T-cell (primary cell): ENCODE measurements at regions not wholly inside any gene's neighbourhood (a gene's known extent, or its start where the extent isn't known, plus 50 kb on each side); places are given as distances from the start of the nearest gene placed in this dataset.
"Not testable (repeated sequence)": the region's sequence is repeated elsewhere in the genome, so short reads cannot be mapped to it uniquely, and the experiment has no call there.

Experiments
- ATAC-seq, 4 experiments: fragments of 200-7000 bp in 3 of 4; fragments of 150-1000 bp in 1 of 4; cut with Tn5 transposase; replicated peaks in 1 of 4; 1 replicate in 3 of 4; 2 replicates in 1 of 4; pipeline ENCODE4 v1.10.0; 2021; ENCODE audit warnings: moderate library complexity in 3 of 4, mild to moderate bottlenecking in 2 of 4, moderate number of reproducible peaks in 1 of 4
- CTCF ChIA-PET, 2 donors: fragments of 300-600 bp; sonication (Branson Sonifier 250); formaldehyde crosslinking; loops; one replicate each; lab custom pipeline; 2022; ENCODE audit warnings: antibody characterized with exemption in 2 of 2; lab: Charles Lee
- POLR2A ChIA-PET, 2 donors: fragments of 300-600 bp; sonication (Branson Sonifier 250); formaldehyde crosslinking; loops; one replicate each; lab custom pipeline; 2022; ENCODE audit warnings: antibody characterized with exemption in 2 of 2; lab: Charles Lee
- DNase-seq, 35 experiments: peaks; one replicate each; pipeline versions ENCODE4 v3.0.0 to v3.0.0-alpha.2; 2013 to 2023
- H3K27ac ChIP-seq: one replicate; pipeline ENCODE4 v1.5.1; 2013; ENCODE audit warnings: low read length
- H3K27me3 ChIP-seq, 2 experiments: replicated peaks in 1 of 2; 1 replicate in 1 of 2; 2 replicates in 1 of 2; pipeline versions ENCODE4 v1.6.1 to v1.7.0; 2013; ENCODE audit warnings: low read length in 1 of 2, mixed read lengths in 1 of 2; ENCODE audit not compliant: control insufficient read depth in 2 of 2, insufficient read depth in 2 of 2; ENCODE audit errors: extremely low read depth in 1 of 2
- H3K36me3 ChIP-seq, 2 donors: 1 replicate in 1 of 2; 2 replicates in 1 of 2; pipeline versions ENCODE4 v1.6.1 to v1.7.0; 2013; ENCODE audit warnings: low read length in 1 of 2; ENCODE audit not compliant: control insufficient read depth in 2 of 2, insufficient read depth in 1 of 2; ENCODE audit errors: extremely low read depth in 1 of 2
- H3K4me1 ChIP-seq, 2 experiments: 1 replicate in 1 of 2; 2 replicates in 1 of 2; pipeline versions ENCODE4 v1.6.1 to v1.7.0; 2013; ENCODE audit warnings: low read length in 2 of 2, mixed read lengths in 1 of 2; ENCODE audit not compliant: insufficient read depth in 2 of 2, control insufficient read depth in 1 of 2; ENCODE audit errors: extremely low read depth in 1 of 2
- H3K4me3 ChIP-seq, 2 donors: 1 replicate in 1 of 2; 2 replicates in 1 of 2; pipeline versions ENCODE4 v1.5.1 to v1.7.0; 2013; ENCODE audit warnings: mild to moderate bottlenecking in 2 of 2, low read length in 1 of 2, moderate library complexity in 1 of 2; ENCODE audit not compliant: control insufficient read depth in 1 of 2; ENCODE audit errors: extremely low read depth in 1 of 2
- H3K9me3 ChIP-seq: 2 replicates; pipeline ENCODE4 v1.7.0; 2013
- H3K27ac Mint-ChIP-seq, 2 donors: one replicate each; pipeline ENCODE4 v1.8.0; 2020 to 2021; ENCODE audit warnings: mild to moderate bottlenecking in 2 of 2, mixed read lengths in 2 of 2
- H3K27me3 Mint-ChIP-seq, 2 donors: one replicate each; pipeline ENCODE4 v1.8.0; 2021 to 2022; ENCODE audit warnings: mixed read lengths in 2 of 2
- H3K36me3 Mint-ChIP-seq: one replicate; pipeline ENCODE4 v1.8.0; 2021; ENCODE audit warnings: mixed read lengths
- H3K4me1 Mint-ChIP-seq, 3 donors: one replicate each; pipeline ENCODE4 v1.8.0; 2020 to 2022; ENCODE audit warnings: mixed read lengths in 3 of 3, mild to moderate bottlenecking in 1 of 3
- H3K4me3 Mint-ChIP-seq, 3 donors: one replicate each; pipeline ENCODE4 v1.8.0; 2020 to 2022; ENCODE audit warnings: mild to moderate bottlenecking in 3 of 3, mixed read lengths in 3 of 3, moderate library complexity in 3 of 3
- H3K9me3 Mint-ChIP-seq, 3 donors: one replicate each; pipeline ENCODE4 v1.8.0; 2020 to 2022; ENCODE audit warnings: mixed read lengths in 3 of 3
- WGBS: methylation state at CpG from one replicate; pipeline ENCODE4 v1.1.5; 2013; ENCODE audit warnings: missing lambda C conversion rate; ENCODE audit not compliant: insufficient coverage; 5-methylcytosine and 5-hydroxymethylcytosine counted together

DNA sequence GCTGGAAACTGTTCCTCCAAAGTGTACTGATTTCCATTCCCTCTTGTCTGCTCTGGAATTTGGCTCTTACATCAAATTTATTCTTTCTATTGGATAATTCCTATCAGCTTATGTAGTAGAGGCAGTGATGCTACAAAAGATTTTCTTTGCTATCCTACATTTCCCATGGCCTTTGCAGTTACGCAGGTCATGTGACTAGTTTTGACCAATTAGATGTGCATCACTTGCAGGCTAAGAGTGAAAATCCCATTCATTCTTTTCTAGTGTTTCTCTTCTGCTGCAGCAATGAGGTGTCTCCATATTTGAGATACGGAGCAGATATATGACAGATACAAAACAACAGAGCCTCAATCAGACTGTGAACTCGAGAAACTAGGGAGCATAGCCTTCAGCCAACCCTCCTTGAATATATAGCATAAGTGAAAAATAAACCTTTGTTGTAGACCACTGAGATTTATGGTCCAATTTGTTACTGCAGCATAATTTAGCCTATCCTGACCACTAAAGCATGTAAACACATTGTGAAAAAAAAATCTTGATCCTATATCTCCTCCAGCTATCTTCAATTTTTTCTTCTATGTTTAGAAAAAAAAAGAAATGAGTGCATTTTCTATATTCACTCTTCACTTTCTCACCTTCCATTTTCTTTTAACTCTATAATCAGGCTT lies 102.0 kb downstream of the HNMT start:
- Mint-ChIP-seq H3K36me3 (no peaks in the 10 kb centered on the region), H3K27ac (no peak overlapping the region), H3K4me1 (no peaks in the 10 kb centered on the region), H3K4me3 (no peak overlapping the region), H3K9me3 (no peaks in the 10 kb centered on the region), H3K27me3 (no peaks in the 10 kb centered on the region)
- ATAC-seq = no peak
- ChIA-PET CTCF (no interaction called here), POLR2A (no interaction called here)
- H3K4me1 ChIP-seq = no peaks in the 10 kb centered on the region
- no peak overlapping the region for H3K4me3 ChIP-seq
- H3K27ac ChIP-seq = no peak overlapping the region
- H3K36me3 ChIP-seq = no peaks in the 10 kb centered on the region
- no peak for DNase-seq
- no CpG with 5 or more reads among the region's 3 CpGs for WGBS
- H3K27me3 ChIP-seq = peaks cover 0 to 2% of the 10 kb centered on the region in 2 experiments
- no peaks in the 10 kb centered on the region for H3K9me3 ChIP-seq

DNA sequence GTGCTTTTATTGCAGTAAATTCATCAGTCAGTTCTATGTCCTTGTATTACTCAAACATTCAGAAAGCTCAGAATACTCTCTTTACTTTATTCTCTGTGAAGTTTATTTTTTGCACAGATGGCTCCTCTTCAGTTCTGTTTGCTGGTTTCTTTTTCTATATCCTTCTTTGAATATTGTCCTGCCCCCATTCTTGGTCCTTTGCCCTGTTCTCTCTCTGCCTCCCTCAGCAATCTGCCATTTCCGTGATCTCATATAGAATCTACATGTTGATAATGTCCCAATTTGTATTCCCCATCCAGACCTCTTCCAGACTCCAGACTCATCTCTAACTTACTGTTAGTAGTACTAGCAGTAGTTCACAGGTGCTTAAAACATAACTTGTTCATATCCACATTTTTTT lies 102.6 kb downstream of the HNMT start:
- ATAC-seq (no peak), DNase-seq (no peak)
- H3K27me3 ChIP-seq = peaks cover 0 to 2% of the 10 kb centered on the region in 2 experiments
- Mint-ChIP-seq H3K9me3 (peaks cover 0 to 1% (median 0%) of the 10 kb centered on the region in 3 donors), H3K36me3 (no peaks in the 10 kb centered on the region), H3K27ac (no peak overlapping the region), H3K27me3 (no peaks in the 10 kb centered on the region), H3K4me1 (no peaks in the 10 kb centered on the region), H3K4me3 (no peak overlapping the region)
- H3K9me3 ChIP-seq = no peaks in the 10 kb centered on the region
- POLR2A ChIA-PET = no interaction called here
- H3K4me3 ChIP-seq = no peak overlapping the region
- CTCF ChIA-PET = no interaction called here
- no peak overlapping the region for H3K27ac ChIP-seq
- 67% methylated on average over 1 of the region's 1 CpG for WGBS
- H3K36me3 ChIP-seq = no peaks in the 10 kb centered on the region
- no peaks in the 10 kb centered on the region for H3K4me1 ChIP-seq

DNA sequence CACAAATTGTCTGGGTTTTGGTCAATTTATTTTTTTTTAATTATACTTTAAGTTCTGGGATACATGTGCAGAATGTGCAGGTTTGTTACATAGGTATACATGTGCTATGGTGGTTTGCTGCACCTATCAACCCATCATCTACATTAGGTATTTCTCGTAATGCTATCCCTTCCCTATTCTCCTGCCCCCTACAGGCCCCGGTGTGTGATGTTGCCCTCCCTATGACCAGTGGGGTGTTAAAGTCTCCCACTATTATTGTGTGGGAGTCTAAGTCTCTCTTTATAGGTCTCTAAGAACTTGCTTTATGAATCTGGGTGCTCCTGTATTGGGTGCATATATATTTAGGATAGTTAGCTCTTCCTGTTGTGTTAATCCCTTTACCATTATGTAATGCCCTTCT lies 104.4 kb downstream of the HNMT start:
- H3K4me1 Mint-ChIP-seq, H3K27ac Mint-ChIP-seq, H3K27me3 ChIP-seq, H3K9me3 ChIP-seq, H3K4me3 Mint-ChIP-seq, H3K4me1 ChIP-seq, H3K9me3 Mint-ChIP-seq, POLR2A ChIA-PET, H3K36me3 Mint-ChIP-seq, DNase-seq, CTCF ChIA-PET, H3K36me3 ChIP-seq, H3K27me3 Mint-ChIP-seq, ATAC-seq, H3K27ac ChIP-seq, H3K4me3 ChIP-seq: not testable (repeated sequence)
- no CpG with 5 or more reads among the region's 2 CpGs for WGBS

DNA sequence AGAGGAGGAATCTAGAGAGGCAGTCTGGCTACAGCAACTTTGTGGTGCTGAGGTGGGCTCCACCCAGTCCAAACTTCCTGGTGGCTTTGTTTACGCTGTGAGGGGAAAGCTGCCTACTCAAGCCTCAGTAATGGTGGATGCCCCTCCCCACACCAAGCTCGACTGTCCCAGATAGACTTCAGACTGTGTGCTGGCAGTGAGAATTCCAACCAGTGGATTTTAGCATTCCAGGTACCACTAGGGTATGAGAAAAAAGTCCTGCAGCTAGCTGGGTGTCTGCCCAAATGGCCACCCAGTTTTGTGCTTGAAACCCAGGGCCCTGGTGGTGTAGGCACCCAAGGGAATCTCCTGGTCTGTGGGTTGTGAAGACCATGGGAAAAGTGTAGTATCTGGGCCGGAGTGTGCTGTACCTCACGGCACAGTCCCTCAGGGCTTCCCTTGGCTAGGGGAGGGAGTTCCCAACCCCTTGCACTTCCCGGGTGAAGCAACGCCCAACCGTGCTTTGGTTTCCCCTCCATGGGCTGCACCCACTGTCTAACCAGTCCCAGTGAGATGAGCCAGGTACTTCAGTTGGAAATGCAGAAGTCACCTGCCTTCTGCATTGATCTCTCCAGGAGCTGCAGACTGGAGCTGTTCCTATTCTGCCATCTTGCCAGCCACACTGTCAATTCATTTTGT lies 106.9 kb downstream of the HNMT start:
- POLR2A ChIA-PET, ATAC-seq, CTCF ChIA-PET, H3K4me3 Mint-ChIP-seq, H3K4me1 Mint-ChIP-seq, H3K27me3 Mint-ChIP-seq, H3K27me3 ChIP-seq, H3K4me1 ChIP-seq, H3K36me3 Mint-ChIP-seq, H3K36me3 ChIP-seq, DNase-seq, H3K27ac Mint-ChIP-seq, H3K4me3 ChIP-seq, H3K9me3 Mint-ChIP-seq, H3K9me3 ChIP-seq, H3K27ac ChIP-seq: not testable (repeated sequence)
- WGBS = 77% methylated on average over 7 of the region's 7 CpGs

DNA sequence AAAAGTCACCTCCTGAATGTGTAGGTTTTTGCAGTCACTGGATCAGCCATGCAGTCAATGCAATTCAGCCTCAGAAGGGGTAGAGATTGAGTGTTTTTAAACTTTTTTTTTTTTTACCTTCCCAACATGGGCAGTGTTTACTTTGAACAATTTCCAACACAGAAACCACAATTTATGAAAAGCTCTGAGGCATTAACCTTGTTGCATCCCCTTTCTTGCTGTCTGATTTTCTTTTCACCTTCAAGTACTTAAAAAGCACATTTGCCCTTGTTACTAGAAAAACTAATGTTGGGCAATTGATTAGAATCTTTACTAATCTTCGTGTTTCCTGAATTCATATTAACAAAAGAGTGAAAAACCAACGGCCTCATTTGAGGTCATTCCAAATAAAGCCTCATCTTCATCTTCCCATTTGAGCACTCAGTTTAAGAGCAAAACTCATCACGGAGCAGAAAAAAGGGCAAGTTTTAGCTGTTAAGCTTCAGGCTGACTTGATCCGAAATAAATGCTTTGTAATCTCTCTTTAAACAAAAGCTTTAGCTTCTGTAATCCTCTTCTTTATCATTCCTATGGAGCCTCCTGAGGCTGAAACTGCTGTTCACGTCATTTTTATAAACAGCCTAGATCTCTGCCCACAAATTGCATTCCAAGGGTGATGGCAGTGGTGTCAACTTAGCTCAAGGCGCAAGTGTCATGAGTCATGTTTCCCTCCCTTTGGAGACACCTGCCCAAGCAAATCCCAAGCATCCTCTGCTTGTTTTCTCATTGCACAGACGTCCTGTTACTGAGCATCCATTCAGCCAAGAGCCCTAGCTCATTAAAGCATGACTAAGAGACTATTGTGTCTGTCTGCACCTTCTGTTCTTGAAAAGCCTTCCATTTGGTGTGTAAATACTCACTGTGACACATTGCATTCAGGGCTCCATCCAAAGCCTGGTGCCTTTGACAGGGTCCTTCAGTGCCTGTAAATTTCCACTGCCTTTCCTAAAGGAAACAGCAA lies 107.7 kb downstream of the HNMT start:
- DNase-seq = no peak
- Histone ChIP-seq H3K4me3 (no peak overlapping the region), H3K27me3 (peaks cover 0 to 2% of the 10 kb centered on the region in 2 experiments), H3K36me3 (no peaks in the 10 kb centered on the region), H3K4me1 (no peaks in the 10 kb centered on the region), H3K27ac (no peak overlapping the region), H3K9me3 (no peaks in the 10 kb centered on the region)
- Mint-ChIP-seq H3K4me3 (no peak overlapping the region), H3K9me3 (peaks cover 0 to 12% (median 5%) of the 10 kb centered on the region in 3 donors), H3K4me1 (no peaks in the 10 kb centered on the region), H3K27me3 (no peaks in the 10 kb centered on the region), H3K27ac (no peak overlapping the region), H3K36me3 (no peaks in the 10 kb centered on the region)
- no peak for ATAC-seq
- ChIA-PET CTCF (no interaction called here), POLR2A (interaction anchor here in 1 of 2 donors (0.6 kb wide), 1 partner anchor 175 kb away, joined by 3 read pairs; no protein-coding TSS in a partner anchor)
- 60% methylated on average over 7 of the region's 7 CpGs for WGBS

DNA sequence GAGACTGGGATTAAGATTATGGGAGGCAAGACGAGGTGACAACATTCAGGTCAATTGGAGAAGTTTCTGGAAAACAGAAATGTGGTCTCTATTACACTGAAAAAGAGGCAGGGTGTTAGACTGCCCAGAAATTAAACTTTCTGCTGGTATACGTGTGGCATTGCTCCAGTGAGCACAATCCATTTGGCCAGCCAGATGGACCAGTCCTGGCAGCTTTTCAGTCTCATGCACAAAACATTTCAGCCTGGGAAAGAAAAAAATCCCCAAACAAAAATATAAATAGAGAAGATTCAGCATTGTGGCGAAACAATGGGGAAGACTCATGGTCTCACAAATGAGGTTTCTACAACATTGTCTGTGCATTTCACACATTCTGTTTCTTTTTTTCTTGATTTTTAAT lies 113.9 kb downstream of the HNMT start:
- peaks cover 0 to 8% (median 6%) of the 10 kb centered on the region in 3 donors for H3K9me3 Mint-ChIP-seq
- CTCF ChIA-PET = no interaction called here
- no peak overlapping the region for H3K4me3 ChIP-seq

More for the DNA sequence above, 113.9 kb downstream of the HNMT start:
- Mint-ChIP-seq H3K27me3 (no peaks in the 10 kb centered on the region), H3K4me3 (no peak overlapping the region), H3K27ac (no peak overlapping the region), H3K4me1 (no peaks in the 10 kb centered on the region), H3K36me3 (no peaks in the 10 kb centered on the region)
- DNase-seq (no peak), ATAC-seq (no peak)
- Histone ChIP-seq H3K4me1 (no peaks in the 10 kb centered on the region), H3K9me3 (no peaks in the 10 kb centered on the region), H3K27ac (no peak overlapping the region), H3K36me3 (no peaks in the 10 kb centered on the region), H3K27me3 (no peaks in the 10 kb centered on the region)
- WGBS = 20% methylated on average over 1 of the region's 3 CpGs
- POLR2A ChIA-PET = no interaction called here
